Activated gamma-delta T cell treated with Interleukin-2 at 50 U/mL for 16 hours (primary cell): ENCODE measurements at regions not wholly inside any gene's neighbourhood (a gene's known extent, or its start where the extent isn't known, plus 50 kb on each side); places are given as distances from the start of the nearest gene placed in this dataset.

Source experiments
- DNase-seq: peaks from one replicate; pipeline ENCODE4 v3.0.0-alpha.2; 2020

GRCh38 chr15:94607176-94607654 is 375.9 kb downstream of the MCTP2 start:
- no peak for DNase-seq

GRCh38 chr15:94610069-94610468 is 378.7 kb downstream of the MCTP2 start:
- DNase-seq: no peak

- no peak for DNase-seq
These were observed 379.1 kb downstream of the MCTP2 start for GRCh38 chr15:94610485-94610884.

GRCh38 chr15:94611656-94612055 is 380.3 kb downstream of the MCTP2 start:
- no peak for DNase-seq

- DNase-seq: no peak
These were observed 384.3 kb downstream of the MCTP2 start for GRCh38 chr15:94615688-94616087.

- no peak for DNase-seq
These were observed 389.3 kb downstream of the MCTP2 start for GRCh38 chr15:94620632-94621031.

GRCh38 chr15:94621736-94622135 is 390.4 kb downstream of the MCTP2 start:
- DNase-seq: no peak

- no peak for DNase-seq
These were observed 395.6 kb downstream of the MCTP2 start for GRCh38 chr15:94626949-94627348.

GRCh38 chr15:94631608-94632007 is 400.2 kb downstream of the MCTP2 start:
- no peak for DNase-seq

- DNase-seq: no peak
These were observed 406.8 kb downstream of the MCTP2 start for GRCh38 chr15:94638183-94638582.

- DNase-seq: no peak
These were observed 408.3 kb downstream of the MCTP2 start for GRCh38 chr15:94639701-94640100.

- DNase-seq: no peak
These were observed 413.1 kb downstream of the MCTP2 start for GRCh38 chr15:94644433-94644832.

GRCh38 chr15:94653071-94653470 is 421.7 kb downstream of the MCTP2 start:
- DNase-seq: no peak

- DNase-seq: no peak
These were observed 424.0 kb downstream of the MCTP2 start for GRCh38 chr15:94655249-94655880.

GRCh38 chr15:94665676-94666441 is 434.5 kb downstream of the MCTP2 start:
- no peak for DNase-seq

- DNase-seq: no peak
These were observed 435.2 kb downstream of the MCTP2 start for GRCh38 chr15:94666553-94666952.

GRCh38 chr15:94667109-94667508 is 435.7 kb downstream of the MCTP2 start:
- no peak for DNase-seq

- no peak for DNase-seq
These were observed 439.2 kb downstream of the MCTP2 start for GRCh38 chr15:94670438-94671034.

GRCh38 chr15:94671858-94672532 is 440.6 kb downstream of the MCTP2 start:
- no peak for DNase-seq

GRCh38 chr15:94673801-94674200 is 442.4 kb downstream of the MCTP2 start:
- no peak for DNase-seq

GRCh38 chr15:94674296-94674695 is 442.9 kb downstream of the MCTP2 start:
- no peak for DNase-seq

GRCh38 chr15:94677202-94677790 is 445.9 kb downstream of the MCTP2 start:
- no peak for DNase-seq

GRCh38 chr15:94682171-94682570 is 450.8 kb downstream of the MCTP2 start:
- no peak for DNase-seq
